SK-N-SH treated with all-trans-retinoic acid at 6 μM for 48 hours (cell line): ENCODE measurements at regions not wholly inside any gene's neighbourhood (a gene's known extent, or its start where the extent isn't known, plus 50 kb on each side); places are given as distances from the start of the nearest gene placed in this dataset.

Experiments used
- ARNTL ChIP-seq: fragments of 450-650 bp; formaldehyde crosslinking; IDR thresholded peaks from 2 replicates; pipeline ENCODE4 v1.5.0; 2020; ENCODE audit warnings: low read depth, mild to moderate bottlenecking, moderate library complexity, borderline replicate concordance
- CSDC2 ChIP-seq: fragments of 250-450 bp; sonication (Bioruptor Pico); IDR thresholded peaks from 2 replicates; pipeline ENCODE4 v1.5.0; 2020; ENCODE audit warnings: mild to moderate bottlenecking, moderate library complexity
- ZFP30 ChIP-seq: fragments of 450-650 bp; formaldehyde crosslinking; IDR thresholded peaks from 2 replicates; pipeline ENCODE4 v1.5.0; 2022; ENCODE audit warnings: mild to moderate bottlenecking, moderate library complexity
- TF ChIP-seq, protein P1 (sequence below): fragments of 250-450 bp; sonication (Bioruptor Pico); IDR thresholded peaks from 2 replicates; pipeline ENCODE4 v1.5.0; 2020; ENCODE audit warnings: mild to moderate bottlenecking, moderate library complexity

DNA sequence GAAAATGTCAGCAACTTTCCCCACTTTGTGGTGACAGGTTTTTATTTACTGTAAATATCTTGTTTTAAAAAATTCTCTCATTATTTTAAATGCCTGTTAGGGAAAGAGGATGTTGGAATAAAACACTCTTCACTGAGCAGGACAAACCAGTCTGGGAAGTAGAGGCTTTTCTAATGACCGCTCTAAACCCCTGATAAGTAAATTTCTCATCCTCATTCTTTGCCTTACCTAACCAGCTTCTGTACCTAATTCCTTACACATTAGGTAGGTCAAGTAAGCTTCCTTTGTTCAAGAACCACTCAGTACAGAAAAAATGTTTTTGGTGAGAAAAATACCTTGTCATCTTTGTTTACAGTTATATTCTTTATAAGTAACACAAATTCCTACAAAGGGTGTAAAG, 143.6 kb downstream of the GPR85 start:
- TF ChIP-seq ARNTL (no peak), ZFP30 (CRISPR knock-in tag) (no peak), CSDC2 (CRISPR knock-in tag) (no peak)
- TF ChIP-seq, protein P1, sequence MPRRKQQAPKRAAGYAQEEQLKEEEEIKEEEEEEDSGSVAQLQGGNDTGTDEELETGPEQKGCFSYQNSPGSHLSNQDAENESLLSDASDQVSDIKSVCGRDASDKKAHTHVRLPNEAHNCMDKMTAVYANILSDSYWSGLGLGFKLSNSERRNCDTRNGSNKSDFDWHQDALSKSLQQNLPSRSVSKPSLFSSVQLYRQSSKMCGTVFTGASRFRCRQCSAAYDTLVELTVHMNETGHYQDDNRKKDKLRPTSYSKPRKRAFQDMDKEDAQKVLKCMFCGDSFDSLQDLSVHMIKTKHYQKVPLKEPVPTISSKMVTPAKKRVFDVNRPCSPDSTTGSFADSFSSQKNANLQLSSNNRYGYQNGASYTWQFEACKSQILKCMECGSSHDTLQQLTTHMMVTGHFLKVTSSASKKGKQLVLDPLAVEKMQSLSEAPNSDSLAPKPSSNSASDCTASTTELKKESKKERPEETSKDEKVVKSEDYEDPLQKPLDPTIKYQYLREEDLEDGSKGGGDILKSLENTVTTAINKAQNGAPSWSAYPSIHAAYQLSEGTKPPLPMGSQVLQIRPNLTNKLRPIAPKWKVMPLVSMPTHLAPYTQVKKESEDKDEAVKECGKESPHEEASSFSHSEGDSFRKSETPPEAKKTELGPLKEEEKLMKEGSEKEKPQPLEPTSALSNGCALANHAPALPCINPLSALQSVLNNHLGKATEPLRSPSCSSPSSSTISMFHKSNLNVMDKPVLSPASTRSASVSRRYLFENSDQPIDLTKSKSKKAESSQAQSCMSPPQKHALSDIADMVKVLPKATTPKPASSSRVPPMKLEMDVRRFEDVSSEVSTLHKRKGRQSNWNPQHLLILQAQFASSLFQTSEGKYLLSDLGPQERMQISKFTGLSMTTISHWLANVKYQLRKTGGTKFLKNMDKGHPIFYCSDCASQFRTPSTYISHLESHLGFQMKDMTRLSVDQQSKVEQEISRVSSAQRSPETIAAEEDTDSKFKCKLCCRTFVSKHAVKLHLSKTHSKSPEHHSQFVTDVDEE, result no peak
